GM12878 (cell line): ENCODE measurements at regions not wholly inside any gene's neighbourhood (a gene's known extent, or its start where the extent isn't known, plus 50 kb on each side); places are given as distances from the start of the nearest gene placed in this dataset.

Source experiments
- ATAC-seq: fragments of 200-7000 bp; cut with Tn5 transposase; 3 replicates; pipeline ENCODE4 v1.9.1; 2020; ENCODE audit warnings: mild to moderate bottlenecking, moderate library complexity
- BruUV-seq: library from RNA; stranded (reverse); fragments of 400-500 nt; replicated peaks from 2 replicates; lab custom pipeline; 2021; lab: Mats Ljungman, UMichigan
- CTCF ChIA-PET: fragments of 300-600 bp; sonication (Branson Sonifier 250); formaldehyde crosslinking; extraction: SDS; loops from one replicate; lab custom pipeline; 2021; ENCODE audit warnings: inconsistent platforms; lab: Yijun Ruan, JAX
- POLR2A ChIA-PET: fragments of 350-600 bp; formaldehyde crosslinking; extraction: SDS; loops from one replicate; lab custom pipeline; 2021; ENCODE audit warnings: inconsistent platforms; lab: Charles Lee
- RAD21 ChIA-PET: fragments of 300-600 bp; sonication (Branson Sonifier 250); formaldehyde crosslinking; loops from one replicate; lab custom pipeline; 2023; ENCODE audit warnings: antibody characterized with exemption; ENCODE audit not compliant: unreplicated experiment; lab: Charles Lee
- SMC1A ChIA-PET: fragments of 300-600 bp; sonication (Branson Sonifier 250); formaldehyde crosslinking; loops from one replicate; lab custom pipeline; 2023; ENCODE audit not compliant: unreplicated experiment, uncharacterized antibody; lab: Charles Lee
- DNase-seq: peaks from one replicate; pipeline ENCODE4 v3.0.0-alpha.2; 2011; ENCODE audit warnings: low read depth, low spot score
- FAIRE-seq: peaks from 3 replicates; lab custom pipeline; 2011; peaks lifted over from hg19 to GRCh38; lab: Jason Lieb, UNC
- H2AFZ ChIP-seq: 2 replicates; pipeline ENCODE4 v1.6.0; 2011; ENCODE audit warnings: low read depth, low read length, control low read depth; ENCODE audit not compliant: control insufficient read depth
- H3K27ac ChIP-seq: 2 replicates; pipeline ENCODE4 v1.5.1; 2011; ENCODE audit warnings: control low read depth; ENCODE audit not compliant: control insufficient read depth, insufficient read depth
- H3K27me3 ChIP-seq, 2 experiments: replicated peaks in 1 of 2; 2 replicates each; pipeline versions ENCODE4 v1.6.0 to v1.6.1; 2011; ENCODE audit warnings: low read length in 1 of 2; ENCODE audit not compliant: control insufficient read depth in 2 of 2, insufficient read depth in 2 of 2
- H3K36me3 ChIP-seq, 2 experiments: 2 replicates each; pipeline ENCODE4 v1.5.1; 2011; ENCODE audit warnings: low read length in 1 of 2; ENCODE audit not compliant: control insufficient read depth in 2 of 2, insufficient read depth in 2 of 2
- H3K4me1 ChIP-seq: 2 replicates; pipeline ENCODE4 v1.6.1; 2011; ENCODE audit warnings: mild to moderate bottlenecking, low read length, moderate library complexity, mixed read lengths; ENCODE audit not compliant: control insufficient read depth, insufficient read depth
- H3K4me2 ChIP-seq: 2 replicates; pipeline ENCODE4 v1.6.0; 2011; ENCODE audit warnings: control low read depth; ENCODE audit not compliant: control insufficient read depth, insufficient read depth
- H3K4me3 ChIP-seq: fragments of 200-600 bp; sonication (generic); 2 replicates; pipeline ENCODE4 v1.5.1; 2016
- H3K79me2 ChIP-seq: 2 replicates; pipeline ENCODE4 v1.6.0; 2011; ENCODE audit warnings: low read length; ENCODE audit not compliant: control insufficient read depth, insufficient read depth
- H3K9ac ChIP-seq: 2 replicates; pipeline ENCODE4 v1.8.0; 2011; ENCODE audit warnings: low read length, control low read depth, mixed read lengths; ENCODE audit not compliant: control insufficient read depth, insufficient read depth
- H3K9me3 ChIP-seq: replicated peaks from 3 replicates; pipeline ENCODE4 v1.5.1; 2011; ENCODE audit warnings: mild to moderate bottlenecking, low read length; ENCODE audit not compliant: control insufficient read depth, insufficient read depth
- H4K20me1 ChIP-seq: 2 replicates; pipeline ENCODE4 v1.6.0; 2011; ENCODE audit not compliant: control insufficient read depth, insufficient read depth
- DPF2 ChIP-seq: fragments of 450-650 bp; IDR thresholded peaks from 2 replicates; pipeline ENCODE4 v1.6.1; 2017; ENCODE audit warnings: mild to moderate bottlenecking
- GABPA ChIP-seq: IDR thresholded peaks from 2 replicates; pipeline ENCODE4 v1.6.1; 2014; ENCODE audit warnings: antibody characterized with exemption, low read depth, mild to moderate bottlenecking, inconsistent platforms
- HDGF ChIP-seq: fragments of 450-650 bp; IDR thresholded peaks from 2 replicates; pipeline ENCODE4 v1.6.1; 2016; ENCODE audit warnings: antibody characterized with exemption
- MYB ChIP-seq: fragments of 150-350 bp; IDR thresholded peaks from 2 replicates; pipeline ENCODE4 v1.6.1; 2014; ENCODE audit warnings: mild to moderate bottlenecking, low read depth, low read length, borderline replicate concordance
- NFXL1 ChIP-seq: fragments of 450-650 bp; IDR thresholded peaks from 2 replicates; pipeline ENCODE4 v1.6.1; 2017; ENCODE audit warnings: antibody characterized with exemption, mild to moderate bottlenecking, borderline replicate concordance
- NRF1 ChIP-seq: conservative IDR thresholded peaks from 2 replicates; pipeline ENCODE4 v1.6.1; 2011; ENCODE audit warnings: mild to moderate bottlenecking, low read depth, low read length, improper control_type of control experiment
- PML ChIP-seq: IDR thresholded peaks from 2 replicates; pipeline ENCODE4 v1.6.1; 2012; ENCODE audit warnings: low read length, inconsistent platforms
- SMAD5 ChIP-seq: IDR thresholded peaks from 2 replicates; pipeline ENCODE4 v1.6.1; 2016; ENCODE audit warnings: antibody characterized with exemption, low read depth
- SPI1 ChIP-seq: IDR thresholded peaks from 2 replicates; pipeline ENCODE4 v1.6.1; 2011; ENCODE audit warnings: low read depth, mild to moderate bottlenecking, low read length, moderate library complexity, borderline replicate concordance; ENCODE audit not compliant: insufficient read depth
- SUPT20H ChIP-seq: IDR thresholded peaks from 2 replicates; pipeline ENCODE4 v1.6.1; 2011; ENCODE audit warnings: low read depth, mild to moderate bottlenecking, low read length, moderate library complexity, borderline replicate concordance; ENCODE audit not compliant: control insufficient read depth
- TBL1XR1 ChIP-seq: IDR thresholded peaks from 2 replicates; pipeline ENCODE4 v1.6.1; 2012; ENCODE audit warnings: low read depth, low read length, improper control_type of control experiment
- ZNF384 ChIP-seq: IDR thresholded peaks from 2 replicates; pipeline ENCODE4 v1.6.1; 2012; ENCODE audit warnings: low read depth, mild to moderate bottlenecking, low read length, improper control_type of control experiment, borderline replicate concordance
- WGBS: methylation state at CpG from one replicate; pipeline ENCODE4 v1.1.6; 2016; ENCODE audit warnings: low lambda C conversion rate; ENCODE audit not compliant: insufficient replicate concordance, insufficient coverage; ENCODE audit errors: missing lambda C conversion rate; 5-methylcytosine and 5-hydroxymethylcytosine counted together
- in situ Hi-C: fragments of 300-500 bp; cut with MboI; formaldehyde crosslinking; loops from 9 replicates; pipeline ENCODE4 v1.14.3; 2018; ENCODE audit warnings: mixed read lengths
- intact Hi-C: fragments of 100-400 bp; cut with micrococcal nuclease; formaldehyde crosslinking; loops from one replicate; pipeline ENCODE4 v1.14.2; 2022; ENCODE audit not compliant: unreplicated experiment
- TF ChIP-seq, protein P1 (sequence below): fragments of 450-650 bp; IDR thresholded peaks from 2 replicates; pipeline ENCODE4 v1.6.1; 2016; ENCODE audit warnings: mild to moderate bottlenecking
- TF ChIP-seq, protein P2 (sequence below), 3 experiments: IDR thresholded peaks in 2 of 3; conservative IDR thresholded peaks in 1 of 3; 2 replicates each; pipeline ENCODE4 v1.5.1; 2011; ENCODE audit warnings: low read depth in 3 of 3, low read length in 3 of 3, mild to moderate bottlenecking in 3 of 3, control low read depth in 2 of 3, moderate library complexity in 2 of 3, inconsistent platforms in 1 of 3, mixed read lengths in 1 of 3; ENCODE audit not compliant: control insufficient read depth in 2 of 3, insufficient read depth in 1 of 3; ENCODE audit errors: extremely low read depth in 1 of 3
- TF ChIP-seq, protein P3 (sequence below): fragments of 450-650 bp; formaldehyde crosslinking; IDR thresholded peaks from 2 replicates; pipeline ENCODE4 v1.4.0; 2022; ENCODE audit warnings: mild to moderate bottlenecking, moderate library complexity
- TF ChIP-seq, protein P4 (sequence below): IDR thresholded peaks from 2 replicates; pipeline ENCODE4 v1.6.1; 2012; ENCODE audit warnings: low read length, inconsistent platforms

DNA sequence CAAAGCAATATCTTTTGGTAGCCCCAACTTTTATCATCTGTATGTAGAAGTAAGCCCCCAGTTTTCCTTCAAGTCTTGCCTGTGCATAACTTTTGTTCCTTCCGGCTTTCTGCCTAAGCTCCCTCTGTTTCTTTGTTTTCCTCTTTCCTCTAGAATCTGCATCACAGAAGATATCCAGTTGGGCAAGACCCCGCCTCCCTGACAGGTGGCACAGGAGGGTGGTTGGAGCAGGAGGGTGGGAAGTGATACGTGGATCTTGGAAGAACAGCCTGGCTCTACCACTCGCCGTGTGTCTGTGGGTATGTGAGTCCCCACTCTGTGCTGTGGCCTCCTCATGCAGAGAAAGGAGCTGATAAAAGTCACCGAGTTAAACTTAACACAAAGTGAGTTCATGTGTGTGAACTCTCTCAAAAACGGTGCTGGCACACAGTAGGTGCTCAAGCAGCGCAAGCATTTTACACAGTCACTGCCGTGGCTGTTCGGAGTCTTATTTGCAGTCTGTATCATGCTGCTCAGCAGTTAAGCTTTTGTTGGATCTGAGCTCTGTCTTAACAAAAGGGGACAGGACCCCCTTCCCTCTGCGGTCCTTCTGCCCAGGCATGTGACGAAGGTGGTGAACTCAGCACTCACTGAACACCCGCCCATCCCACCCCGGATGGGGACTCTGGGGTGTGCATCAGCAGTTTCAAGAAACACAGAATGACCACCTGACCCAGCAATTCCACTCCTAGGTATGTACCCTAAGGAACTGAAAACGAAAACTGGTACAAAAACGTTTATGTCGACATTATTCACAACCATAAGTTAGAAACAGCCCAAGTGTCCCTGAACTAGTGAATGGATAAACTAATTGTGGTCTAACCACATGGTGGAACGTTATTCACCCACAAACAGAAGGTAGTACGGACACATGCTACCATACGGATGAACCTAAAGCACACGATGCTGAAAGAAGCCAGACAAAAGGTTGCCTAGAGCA lies 249.1 kb downstream of the CTTN start:
- Histone ChIP-seq H3K4me3 (no peak overlapping the region), H3K9me3 (no peaks in the 10 kb centered on the region; the same call in 2 of the 3 replicates), H3K4me1 (no peaks in the 10 kb centered on the region), H2AFZ (no peak overlapping the region), H3K79me2 (no peaks in the 10 kb centered on the region), H3K27me3 (no peaks in the 10 kb centered on the region), H3K9ac (no peak overlapping the region), H3K4me2 (no peak overlapping the region), H3K36me3 (no peaks in the 10 kb centered on the region), H3K27ac (no peak overlapping the region), H4K20me1 (no peaks in the 10 kb centered on the region)
- in situ Hi-C loops (no loop called here), intact Hi-C loops (no loop called here)
- ChIA-PET SMC1A (no interaction called here), CTCF (interaction anchor here (1.2 kb wide), 1 partner anchor 41 kb away, joined by 3 read pairs; no protein-coding TSS in a partner anchor), RAD21 (no interaction called here), POLR2A (no interaction called here)
- TF ChIP-seq ZNF384 = no peak
- TF ChIP-seq, protein P1, sequence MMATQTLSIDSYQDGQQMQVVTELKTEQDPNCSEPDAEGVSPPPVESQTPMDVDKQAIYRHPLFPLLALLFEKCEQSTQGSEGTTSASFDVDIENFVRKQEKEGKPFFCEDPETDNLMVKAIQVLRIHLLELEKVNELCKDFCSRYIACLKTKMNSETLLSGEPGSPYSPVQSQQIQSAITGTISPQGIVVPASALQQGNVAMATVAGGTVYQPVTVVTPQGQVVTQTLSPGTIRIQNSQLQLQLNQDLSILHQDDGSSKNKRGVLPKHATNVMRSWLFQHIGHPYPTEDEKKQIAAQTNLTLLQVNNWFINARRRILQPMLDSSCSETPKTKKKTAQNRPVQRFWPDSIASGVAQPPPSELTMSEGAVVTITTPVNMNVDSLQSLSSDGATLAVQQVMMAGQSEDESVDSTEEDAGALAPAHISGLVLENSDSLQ = no peak
- TF ChIP-seq GABPA = no peak
- no peak for TF ChIP-seq NRF1
- TF ChIP-seq NFXL1 = no peak
- TF ChIP-seq, protein P2, sequence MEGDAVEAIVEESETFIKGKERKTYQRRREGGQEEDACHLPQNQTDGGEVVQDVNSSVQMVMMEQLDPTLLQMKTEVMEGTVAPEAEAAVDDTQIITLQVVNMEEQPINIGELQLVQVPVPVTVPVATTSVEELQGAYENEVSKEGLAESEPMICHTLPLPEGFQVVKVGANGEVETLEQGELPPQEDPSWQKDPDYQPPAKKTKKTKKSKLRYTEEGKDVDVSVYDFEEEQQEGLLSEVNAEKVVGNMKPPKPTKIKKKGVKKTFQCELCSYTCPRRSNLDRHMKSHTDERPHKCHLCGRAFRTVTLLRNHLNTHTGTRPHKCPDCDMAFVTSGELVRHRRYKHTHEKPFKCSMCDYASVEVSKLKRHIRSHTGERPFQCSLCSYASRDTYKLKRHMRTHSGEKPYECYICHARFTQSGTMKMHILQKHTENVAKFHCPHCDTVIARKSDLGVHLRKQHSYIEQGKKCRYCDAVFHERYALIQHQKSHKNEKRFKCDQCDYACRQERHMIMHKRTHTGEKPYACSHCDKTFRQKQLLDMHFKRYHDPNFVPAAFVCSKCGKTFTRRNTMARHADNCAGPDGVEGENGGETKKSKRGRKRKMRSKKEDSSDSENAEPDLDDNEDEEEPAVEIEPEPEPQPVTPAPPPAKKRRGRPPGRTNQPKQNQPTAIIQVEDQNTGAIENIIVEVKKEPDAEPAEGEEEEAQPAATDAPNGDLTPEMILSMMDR (IDR thresholded peaks at IDR 0.05 in 2 of 3, conservative IDR thresholded peaks at IDR 0.05 in 1 of 3; ENCODE audit: control insufficient read depth in 2 of 3, extremely low read depth in 1 of 3, insufficient read depth in 1 of 3, low read depth in 3 of 3, low read length in 3 of 3) = no peak
- no peak for TF ChIP-seq SMAD5
- TF ChIP-seq PML = no peak
- TF ChIP-seq, protein P3, sequence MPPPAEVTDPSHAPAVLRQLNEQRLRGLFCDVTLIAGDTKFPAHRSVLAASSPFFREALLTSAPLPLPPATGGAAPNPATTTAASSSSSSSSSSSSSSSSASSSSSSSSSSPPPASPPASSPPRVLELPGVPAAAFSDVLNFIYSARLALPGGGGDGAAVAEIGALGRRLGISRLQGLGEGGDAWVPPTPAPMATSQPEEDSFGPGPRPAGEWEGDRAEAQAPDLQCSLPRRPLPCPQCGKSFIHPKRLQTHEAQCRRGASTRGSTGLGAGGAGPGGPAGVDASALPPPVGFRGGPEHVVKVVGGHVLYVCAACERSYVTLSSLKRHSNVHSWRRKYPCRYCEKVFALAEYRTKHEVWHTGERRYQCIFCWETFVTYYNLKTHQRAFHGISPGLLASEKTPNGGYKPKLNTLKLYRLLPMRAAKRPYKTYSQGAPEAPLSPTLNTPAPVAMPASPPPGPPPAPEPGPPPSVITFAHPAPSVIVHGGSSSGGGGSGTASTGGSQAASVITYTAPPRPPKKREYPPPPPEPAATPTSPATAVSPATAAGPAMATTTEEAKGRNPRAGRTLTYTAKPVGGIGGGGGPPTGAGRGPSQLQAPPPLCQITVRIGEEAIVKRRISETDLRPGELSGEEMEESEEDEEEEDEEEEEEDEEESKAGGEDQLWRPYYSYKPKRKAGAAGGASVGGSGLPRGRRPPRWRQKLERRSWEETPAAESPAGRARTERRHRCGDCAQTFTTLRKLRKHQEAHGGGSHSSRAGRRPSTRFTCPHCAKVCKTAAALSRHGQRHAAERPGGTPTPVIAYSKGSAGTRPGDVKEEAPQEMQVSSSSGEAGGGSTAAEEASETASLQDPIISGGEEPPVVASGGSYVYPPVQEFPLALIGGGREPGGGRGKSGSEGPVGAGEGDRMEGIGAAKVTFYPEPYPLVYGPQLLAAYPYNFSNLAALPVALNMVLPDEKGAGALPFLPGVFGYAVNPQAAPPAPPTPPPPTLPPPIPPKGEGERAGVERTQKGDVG (CRISPR knock-in tag) = no peak
- TF ChIP-seq MYB = no peak
- TF ChIP-seq SUPT20H = no peak
- TF ChIP-seq SPI1 = no peak
- no peak for TF ChIP-seq TBL1XR1
- no peak for TF ChIP-seq DPF2
- no peak for TF ChIP-seq HDGF
- TF ChIP-seq, protein P4, sequence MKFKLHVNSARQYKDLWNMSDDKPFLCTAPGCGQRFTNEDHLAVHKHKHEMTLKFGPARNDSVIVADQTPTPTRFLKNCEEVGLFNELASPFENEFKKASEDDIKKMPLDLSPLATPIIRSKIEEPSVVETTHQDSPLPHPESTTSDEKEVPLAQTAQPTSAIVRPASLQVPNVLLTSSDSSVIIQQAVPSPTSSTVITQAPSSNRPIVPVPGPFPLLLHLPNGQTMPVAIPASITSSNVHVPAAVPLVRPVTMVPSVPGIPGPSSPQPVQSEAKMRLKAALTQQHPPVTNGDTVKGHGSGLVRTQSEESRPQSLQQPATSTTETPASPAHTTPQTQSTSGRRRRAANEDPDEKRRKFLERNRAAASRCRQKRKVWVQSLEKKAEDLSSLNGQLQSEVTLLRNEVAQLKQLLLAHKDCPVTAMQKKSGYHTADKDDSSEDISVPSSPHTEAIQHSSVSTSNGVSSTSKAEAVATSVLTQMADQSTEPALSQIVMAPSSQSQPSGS = no peak
- FAIRE-seq (no peak), ATAC-seq (peak; percentile 17; the same call in 2 of the 3 replicates), DNase-seq (no peak)
- BruUV-seq = no TSS peak
- 22% methylated on average over 21 of the region's 21 CpGs for WGBS
